ENCODE measurements at regions not wholly inside any gene's neighbourhood (a gene's known extent, or its start where the extent isn't known, plus 50 kb on each side); places are given as distances from the start of the nearest gene placed in this dataset.

DNA sequence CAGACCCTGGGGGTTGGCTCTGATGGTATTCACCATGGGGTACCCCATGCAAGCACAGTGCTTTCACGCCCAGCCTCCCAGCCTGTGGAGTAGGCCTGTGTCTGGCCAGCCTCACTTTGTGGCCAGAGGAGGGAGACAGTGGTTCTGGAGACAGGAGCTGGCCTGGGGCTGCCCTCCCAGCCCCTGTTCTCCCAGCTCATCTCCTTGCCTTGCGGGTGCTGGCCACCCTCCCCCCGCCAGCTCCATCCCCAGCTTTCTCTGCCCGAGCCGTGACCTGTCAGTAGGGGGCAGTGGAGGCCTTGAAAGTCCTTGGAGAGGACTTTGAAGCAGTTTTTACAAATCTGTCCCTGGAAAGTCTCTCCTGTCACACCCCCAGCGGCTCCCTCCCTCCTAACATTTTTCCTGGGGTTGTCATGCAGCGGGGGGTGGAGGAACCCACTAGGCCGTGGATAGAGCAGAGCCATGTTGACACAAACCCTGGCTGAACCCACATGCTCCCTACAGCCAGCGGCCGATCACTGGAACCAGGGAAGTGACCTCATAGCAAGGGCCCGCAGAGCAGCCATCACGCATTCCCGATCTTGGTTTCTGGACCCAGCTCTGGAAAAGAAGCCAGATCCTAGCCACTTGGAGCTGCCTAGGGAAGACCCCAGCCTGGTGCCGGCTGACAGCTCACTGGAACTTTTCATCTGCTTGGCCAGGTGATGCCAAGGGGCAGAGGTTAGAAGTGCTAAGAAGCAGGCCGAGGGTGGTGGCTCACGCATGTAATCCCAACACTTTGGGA is 289.4 kb downstream of the SEC14L1 start (continued):
- TF ChIP-seq, protein P1, sequence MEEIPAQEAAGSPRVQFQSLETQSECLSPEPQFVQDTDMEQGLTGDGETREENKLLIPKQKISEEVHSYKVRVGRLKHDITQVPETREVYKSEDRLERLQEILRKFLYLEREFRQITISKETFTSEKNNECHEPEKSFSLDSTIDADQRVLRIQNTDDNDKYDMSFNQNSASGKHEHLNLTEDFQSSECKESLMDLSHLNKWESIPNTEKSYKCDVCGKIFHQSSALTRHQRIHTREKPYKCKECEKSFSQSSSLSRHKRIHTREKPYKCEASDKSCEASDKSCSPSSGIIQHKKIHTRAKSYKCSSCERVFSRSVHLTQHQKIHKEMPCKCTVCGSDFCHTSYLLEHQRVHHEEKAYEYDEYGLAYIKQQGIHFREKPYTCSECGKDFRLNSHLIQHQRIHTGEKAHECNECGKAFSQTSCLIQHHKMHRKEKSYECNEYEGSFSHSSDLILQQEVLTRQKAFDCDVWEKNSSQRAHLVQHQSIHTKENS (CRISPR knock-in tag; IDR thresholded peaks at IDR 0.05): no peak
- TF ChIP-seq, protein P2, sequence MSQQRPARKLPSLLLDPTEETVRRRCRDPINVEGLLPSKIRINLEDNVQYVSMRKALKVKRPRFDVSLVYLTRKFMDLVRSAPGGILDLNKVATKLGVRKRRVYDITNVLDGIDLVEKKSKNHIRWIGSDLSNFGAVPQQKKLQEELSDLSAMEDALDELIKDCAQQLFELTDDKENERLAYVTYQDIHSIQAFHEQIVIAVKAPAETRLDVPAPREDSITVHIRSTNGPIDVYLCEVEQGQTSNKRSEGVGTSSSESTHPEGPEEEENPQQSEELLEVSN (IDR thresholded peaks at IDR 0.05; ENCODE audit: borderline replicate concordance in 1 of 2, extremely low read depth in 1 of 2, insufficient read depth in 1 of 2, insufficient read length in 1 of 2, low read depth in 1 of 2, low read length in 1 of 2, poor library complexity in 1 of 2, severe bottlenecking in 1 of 2): no peak
- TF ChIP-seq, protein P3, sequence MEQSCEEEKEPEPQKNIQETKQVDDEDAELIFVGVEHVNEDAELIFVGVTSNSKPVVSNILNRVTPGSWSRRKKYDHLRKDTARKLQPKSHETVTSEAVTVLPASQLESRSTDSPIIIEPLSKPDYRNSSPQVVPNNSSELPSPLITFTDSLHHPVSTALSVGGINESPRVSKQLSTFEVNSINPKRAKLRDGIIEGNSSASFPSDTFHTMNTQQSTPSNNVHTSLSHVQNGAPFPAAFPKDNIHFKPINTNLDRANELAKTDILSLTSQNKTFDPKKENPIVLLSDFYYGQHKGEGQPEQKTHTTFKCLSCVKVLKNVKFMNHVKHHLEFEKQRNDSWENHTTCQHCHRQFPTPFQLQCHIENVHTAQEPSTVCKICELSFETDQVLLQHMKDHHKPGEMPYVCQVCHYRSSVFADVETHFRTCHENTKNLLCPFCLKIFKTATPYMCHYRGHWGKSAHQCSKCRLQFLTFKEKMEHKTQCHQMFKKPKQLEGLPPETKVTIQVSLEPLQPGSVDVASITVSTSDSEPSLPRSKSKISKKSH (CRISPR knock-in tag; IDR thresholded peaks at IDR 0.05): no peak
- no peak for TF ChIP-seq ZNF311 (CRISPR knock-in tag; IDR thresholded peaks at IDR 0.05)
- TF ChIP-seq ZNF77 (CRISPR knock-in tag; IDR thresholded peaks at IDR 0.05): no peak
- no peak for TF ChIP-seq FOXK1 (CRISPR knock-in tag; IDR thresholded peaks at IDR 0.05; ENCODE audit: borderline replicate concordance)
- TF ChIP-seq RBM25 (IDR thresholded peaks at IDR 0.05; ENCODE audit: low read depth, low read length, severe bottlenecking): no peak
- no peak for TF ChIP-seq POLR3A (IDR thresholded peaks at IDR 0.05; ENCODE audit: borderline replicate concordance, extremely low read depth, insufficient read depth, insufficient read length)
- no peak for TF ChIP-seq HNRNPLL (IDR thresholded peaks at IDR 0.05; ENCODE audit: low read depth, low read length, poor library complexity, severe bottlenecking)
- TF ChIP-seq GABPA (tag; conservative IDR thresholded peaks at IDR 0.05; ENCODE audit: low read depth): no peak
- TF ChIP-seq PURB (CRISPR knock-in tag; IDR thresholded peaks at IDR 0.05; ENCODE audit: low read depth): no peak
- TF ChIP-seq, protein P4, sequence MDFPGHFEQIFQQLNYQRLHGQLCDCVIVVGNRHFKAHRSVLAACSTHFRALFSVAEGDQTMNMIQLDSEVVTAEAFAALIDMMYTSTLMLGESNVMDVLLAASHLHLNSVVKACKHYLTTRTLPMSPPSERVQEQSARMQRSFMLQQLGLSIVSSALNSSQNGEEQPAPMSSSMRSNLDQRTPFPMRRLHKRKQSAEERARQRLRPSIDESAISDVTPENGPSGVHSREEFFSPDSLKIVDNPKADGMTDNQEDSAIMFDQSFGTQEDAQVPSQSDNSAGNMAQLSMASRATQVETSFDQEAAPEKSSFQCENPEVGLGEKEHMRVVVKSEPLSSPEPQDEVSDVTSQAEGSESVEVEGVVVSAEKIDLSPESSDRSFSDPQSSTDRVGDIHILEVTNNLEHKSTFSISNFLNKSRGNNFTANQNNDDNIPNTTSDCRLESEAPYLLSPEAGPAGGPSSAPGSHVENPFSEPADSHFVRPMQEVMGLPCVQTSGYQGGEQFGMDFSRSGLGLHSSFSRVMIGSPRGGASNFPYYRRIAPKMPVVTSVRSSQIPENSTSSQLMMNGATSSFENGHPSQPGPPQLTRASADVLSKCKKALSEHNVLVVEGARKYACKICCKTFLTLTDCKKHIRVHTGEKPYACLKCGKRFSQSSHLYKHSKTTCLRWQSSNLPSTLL (IDR thresholded peaks at IDR 0.05): no peak
- TF ChIP-seq SUPT5H (IDR thresholded peaks at IDR 0.05): no peak
- TF ChIP-seq, protein P5, sequence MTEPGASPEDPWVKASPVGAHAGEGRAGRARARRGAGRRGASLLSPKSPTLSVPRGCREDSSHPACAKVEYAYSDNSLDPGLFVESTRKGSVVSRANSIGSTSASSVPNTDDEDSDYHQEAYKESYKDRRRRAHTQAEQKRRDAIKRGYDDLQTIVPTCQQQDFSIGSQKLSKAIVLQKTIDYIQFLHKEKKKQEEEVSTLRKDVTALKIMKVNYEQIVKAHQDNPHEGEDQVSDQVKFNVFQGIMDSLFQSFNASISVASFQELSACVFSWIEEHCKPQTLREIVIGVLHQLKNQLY (CRISPR knock-in tag; conservative IDR thresholded peaks at IDR 0.05): no peak
- TF ChIP-seq CCNT2 (IDR thresholded peaks at IDR 0.05; ENCODE audit: borderline replicate concordance, extremely low read depth, insufficient read length, low read depth, low read length): no peak
- no peak for TF ChIP-seq NFRKB (IDR thresholded peaks at IDR 0.05; ENCODE audit: low read depth)
- TF ChIP-seq NCOA2 (IDR thresholded peaks at IDR 0.05; ENCODE audit: partially characterized antibody in 2 of 2): no peak
- no peak for TF ChIP-seq PHF21A (IDR thresholded peaks at IDR 0.05; ENCODE audit: borderline replicate concordance, low read depth)
- TF ChIP-seq MEF2A (IDR thresholded peaks at IDR 0.05; ENCODE audit: control insufficient read depth, low read depth, low read length): no peak
- TF ChIP-seq ZNF589 (CRISPR knock-in tag; IDR thresholded peaks at IDR 0.05; ENCODE audit: low read depth): no peak
- TF ChIP-seq TAF15 (IDR thresholded peaks at IDR 0.05; ENCODE audit: low read depth, low read length): no peak
